ENCODE measurements at regions not wholly inside any gene's neighbourhood (a gene's known extent, or its start where the extent isn't known, plus 50 kb on each side); places are given as distances from the start of the nearest gene placed in this dataset.

- TF ChIP-seq JUNB (IDR thresholded peaks at IDR 0.05; ENCODE audit: unreplicated experiment) (no peak), REST (IDR thresholded peaks at IDR 0.05; ENCODE audit: unreplicated experiment) (no peak), CREB1 (CRISPR knock-in tag; IDR thresholded peaks at IDR 0.05; ENCODE audit: low read depth) (no peak), ZNF331 (CRISPR knock-in tag; IDR thresholded peaks at IDR 0.05; ENCODE audit: low read depth) (no peak), CTCF (conservative IDR thresholded peaks at IDR 0.05; ENCODE audit: low read depth in 2 of 2) (no peak), EZH2phosphoT487 (IDR thresholded peaks at IDR 0.05; ENCODE audit: unreplicated experiment) (no peak), ETS1 (IDR thresholded peaks at IDR 0.05) (no peak), ZNF114 (CRISPR knock-in tag; IDR thresholded peaks at IDR 0.05) (no peak), EZH2 (IDR thresholded peaks at IDR 0.05; ENCODE audit: low read depth, unreplicated experiment) (no peak), POLR2AphosphoS5 (IDR thresholded peaks at IDR 0.05; ENCODE audit: low read depth) (no peak), STAT1 (IDR thresholded peaks at IDR 0.05; ENCODE audit: unreplicated experiment) (no peak)
- Histone ChIP-seq H3K4me1 (ENCODE audit: insufficient read depth) (no peaks in the 10 kb centered on the region), H3K9me2 (ENCODE audit: insufficient read depth) (no peaks in the 10 kb centered on the region), H3K4me3 (no peak overlapping the region), H4K20me1 (replicated peaks; ENCODE audit: insufficient read depth) (no peaks in the 10 kb centered on the region), H2AFZ (no peak overlapping the region), H3K36me3 (ENCODE audit: insufficient read depth) (no peaks in the 10 kb centered on the region), H3K27me3 (ENCODE audit: insufficient read depth) (no peaks in the 10 kb centered on the region), H3F3A (replicated peaks; ENCODE audit: low read depth) (no peaks in the 10 kb centered on the region), H3K27ac (ENCODE audit: low read depth) (no peak overlapping the region), H3K4me2 (no peak overlapping the region), H3K79me2 (replicated peaks; ENCODE audit: insufficient read depth) (no peaks in the 10 kb centered on the region)
- Mint-ChIP-seq H3K27me3 (ENCODE audit: insufficient read depth, low read depth, poor library complexity) (peaks cover 1% of the 10 kb centered on the region), H3K4me3 (no peak overlapping the region), H3K36me3 (ENCODE audit: low read depth) (no peaks in the 10 kb centered on the region), H3K9me3 (peaks cover 4% of the 10 kb centered on the region; the same call in 2 of the 3 replicates), H3K27ac (no peak overlapping the region), H3K4me1 (no peaks in the 10 kb centered on the region)
- no peak for DNase-seq (ENCODE audit: low spot score)
- ATAC-seq, result no peak
These were observed 410.1 kb downstream of the ARL4A start for GRCh38 chr7:13097499-13097898.

All from GM23338 (cell line).